Ascending aorta (tissue), 2 donors: ENCODE measurements at regions not wholly inside any gene's neighbourhood (a gene's known extent, or its start where the extent isn't known, plus 50 kb on each side); places are given as distances from the start of the nearest gene placed in this dataset.
"Not testable (repeated sequence)": the region's sequence is repeated elsewhere in the genome, so short reads cannot be mapped to it uniquely, and the experiment has no call there.

Experiments used
- DNase-seq, 2 donors: peaks; one replicate each; pipeline ENCODE4 v3.0.0-alpha.2; 2019; ENCODE audit warnings: low spot score in 2 of 2
- H3K27ac ChIP-seq, 2 donors: fragments of 200-600 bp; sonication (generic); one replicate each; pipeline ENCODE4 v1.5.1; 2016 to 2017; ENCODE audit warnings: mild to moderate bottlenecking in 1 of 2
- H3K27me3 ChIP-seq: fragments of 200-600 bp; sonication (generic); one replicate; pipeline ENCODE4 v1.5.1; 2017
- H3K36me3 ChIP-seq, 2 donors: fragments of 200-600 bp; sonication (generic); one replicate each; pipeline ENCODE4 v1.5.1; 2016
- H3K4me1 ChIP-seq, 2 donors: fragments of 200-600 bp; sonication (generic); one replicate each; pipeline ENCODE4 v1.5.1; 2016 to 2017; ENCODE audit warnings: mild to moderate bottlenecking in 1 of 2
- H3K4me3 ChIP-seq, 2 donors: fragments of 200-600 bp; sonication (generic); one replicate each; pipeline ENCODE4 v1.5.1; 2016 to 2017; ENCODE audit warnings: mild to moderate bottlenecking in 1 of 2
- H3K9me3 ChIP-seq, 2 donors: fragments of 200-600 bp; sonication (generic); one replicate each; pipeline ENCODE4 v1.5.1; 2016
- intact Hi-C: fragments of 100-400 bp; cut with DNase I; formaldehyde crosslinking; loops from one replicate; pipeline ENCODE4 v1.15.1; 2023
- TF ChIP-seq, protein P1 (sequence below), 3 experiments: fragments of 200-600 bp in 2 of 3; fragments of 450-650 bp in 1 of 3; sonication (generic) in 2 of 3; IDR thresholded peaks; one replicate each; pipeline ENCODE4 v1.5.1; 2016 to 2019; ENCODE audit warnings: antibody characterized with exemption in 3 of 3, mild to moderate bottlenecking in 1 of 3, moderate library complexity in 1 of 3

GRCh38 chr2:8123464-8123863 is 558.4 kb upstream of the ID2 start:
- H3K9me3 ChIP-seq: no peaks in the 10 kb centered on the region
- H3K4me1 ChIP-seq: peaks cover 0 to 13% of the 10 kb centered on the region in 2 donors
- no peak for DNase-seq
- intact Hi-C loops: no loop called here
- H3K4me3 ChIP-seq: no peak overlapping the region
- no peaks in the 10 kb centered on the region for H3K36me3 ChIP-seq
- H3K27me3 ChIP-seq: no peaks in the 10 kb centered on the region
- TF ChIP-seq, protein P1, sequence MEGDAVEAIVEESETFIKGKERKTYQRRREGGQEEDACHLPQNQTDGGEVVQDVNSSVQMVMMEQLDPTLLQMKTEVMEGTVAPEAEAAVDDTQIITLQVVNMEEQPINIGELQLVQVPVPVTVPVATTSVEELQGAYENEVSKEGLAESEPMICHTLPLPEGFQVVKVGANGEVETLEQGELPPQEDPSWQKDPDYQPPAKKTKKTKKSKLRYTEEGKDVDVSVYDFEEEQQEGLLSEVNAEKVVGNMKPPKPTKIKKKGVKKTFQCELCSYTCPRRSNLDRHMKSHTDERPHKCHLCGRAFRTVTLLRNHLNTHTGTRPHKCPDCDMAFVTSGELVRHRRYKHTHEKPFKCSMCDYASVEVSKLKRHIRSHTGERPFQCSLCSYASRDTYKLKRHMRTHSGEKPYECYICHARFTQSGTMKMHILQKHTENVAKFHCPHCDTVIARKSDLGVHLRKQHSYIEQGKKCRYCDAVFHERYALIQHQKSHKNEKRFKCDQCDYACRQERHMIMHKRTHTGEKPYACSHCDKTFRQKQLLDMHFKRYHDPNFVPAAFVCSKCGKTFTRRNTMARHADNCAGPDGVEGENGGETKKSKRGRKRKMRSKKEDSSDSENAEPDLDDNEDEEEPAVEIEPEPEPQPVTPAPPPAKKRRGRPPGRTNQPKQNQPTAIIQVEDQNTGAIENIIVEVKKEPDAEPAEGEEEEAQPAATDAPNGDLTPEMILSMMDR (IDR thresholded peaks at IDR 0.05): no peak
- no peak overlapping the region for H3K27ac ChIP-seq

DNA sequence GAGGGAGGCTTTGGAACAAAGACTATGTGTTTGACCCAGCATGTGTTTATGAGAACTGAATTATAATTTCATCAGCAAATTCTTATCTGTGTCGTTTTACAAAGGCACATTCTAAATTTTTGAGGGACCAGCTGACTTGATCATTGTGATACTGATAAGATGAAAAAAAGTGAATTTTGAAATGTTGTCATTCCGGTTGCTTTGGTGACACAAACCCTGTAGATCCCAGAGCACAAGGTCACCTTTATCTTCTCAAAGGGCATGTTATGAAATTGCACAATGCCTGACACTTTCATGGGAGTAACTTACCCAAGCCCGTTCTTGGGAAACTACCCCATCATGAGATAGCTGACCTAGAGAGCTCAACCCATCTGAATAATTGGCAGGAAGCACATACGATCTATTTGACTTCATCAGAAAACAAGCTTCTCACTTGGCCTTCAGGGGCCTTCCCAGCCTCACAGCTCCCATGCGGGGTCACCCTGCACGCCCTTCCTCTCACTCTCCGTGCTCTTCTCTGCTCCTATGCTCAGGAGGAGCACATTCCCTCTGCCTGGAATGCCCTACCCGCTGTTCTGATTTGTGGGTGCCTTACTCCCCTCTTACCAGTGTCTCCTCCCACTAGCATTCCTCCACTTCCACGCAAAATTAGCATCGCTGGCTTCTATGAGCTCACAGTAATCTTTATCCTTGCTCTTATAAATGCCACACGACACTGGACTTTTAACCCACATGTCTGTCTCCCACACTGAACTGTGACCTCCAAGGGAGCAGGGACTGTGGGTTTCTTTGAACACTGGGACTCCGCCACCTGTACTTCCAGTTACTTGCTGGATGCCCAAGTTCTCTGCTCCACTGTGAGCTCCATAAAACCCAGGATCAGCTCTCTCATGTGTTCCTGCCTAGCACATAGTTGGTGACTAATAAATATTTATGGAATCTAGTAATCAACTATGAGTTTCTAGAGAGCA is 555.8 kb upstream of the ID2 start:
- intact Hi-C loops: no loop called here
- H3K9me3 ChIP-seq: peaks cover 0 to 2% of the 10 kb centered on the region in 2 donors
- peaks cover 0 to 3% of the 10 kb centered on the region in 2 donors for H3K4me1 ChIP-seq
- no peaks in the 10 kb centered on the region for H3K36me3 ChIP-seq
- no peaks in the 10 kb centered on the region for H3K27me3 ChIP-seq
- H3K4me3 ChIP-seq: no peak overlapping the region
- TF ChIP-seq, protein P1 (IDR thresholded peaks at IDR 0.05): no peak
- no peak overlapping the region for H3K27ac ChIP-seq
- no peak for DNase-seq

GRCh38 chr2:8126783-8127182 is 555.1 kb upstream of the ID2 start:
- Histone ChIP-seq H3K4me3 (no peak overlapping the region), H3K4me1 (no peaks in the 10 kb centered on the region), H3K27ac (no peak overlapping the region), H3K27me3 (no peaks in the 10 kb centered on the region), H3K36me3 (no peaks in the 10 kb centered on the region), H3K9me3 (peaks cover 0 to 2% of the 10 kb centered on the region in 2 donors)
- TF ChIP-seq, protein P1 (IDR thresholded peaks at IDR 0.05): no peak
- no peak for DNase-seq
- intact Hi-C loops: no loop called here

DNA sequence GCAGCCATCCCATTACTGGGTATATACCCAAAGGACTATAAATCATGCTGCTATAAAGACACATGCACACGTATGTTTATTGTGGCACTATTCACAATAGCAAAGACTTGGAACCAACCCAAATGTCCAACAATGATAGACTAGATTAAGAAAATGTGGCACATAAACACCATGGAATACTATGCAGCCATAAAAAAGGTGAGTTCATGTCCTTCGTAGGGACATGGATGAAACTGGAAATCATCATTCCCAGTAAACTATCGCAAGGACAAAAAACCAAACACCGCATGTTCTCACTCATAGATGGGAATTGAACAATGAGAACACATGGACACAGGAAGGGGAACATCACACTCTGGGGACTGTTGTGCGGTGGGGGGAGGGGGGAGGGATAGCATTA is 550.4 kb upstream of the ID2 start:
- H3K4me3 ChIP-seq, H3K27ac ChIP-seq, H3K27me3 ChIP-seq, DNase-seq, H3K9me3 ChIP-seq, intact Hi-C loops, H3K4me1 ChIP-seq, H3K36me3 ChIP-seq: not testable (repeated sequence)

DNA sequence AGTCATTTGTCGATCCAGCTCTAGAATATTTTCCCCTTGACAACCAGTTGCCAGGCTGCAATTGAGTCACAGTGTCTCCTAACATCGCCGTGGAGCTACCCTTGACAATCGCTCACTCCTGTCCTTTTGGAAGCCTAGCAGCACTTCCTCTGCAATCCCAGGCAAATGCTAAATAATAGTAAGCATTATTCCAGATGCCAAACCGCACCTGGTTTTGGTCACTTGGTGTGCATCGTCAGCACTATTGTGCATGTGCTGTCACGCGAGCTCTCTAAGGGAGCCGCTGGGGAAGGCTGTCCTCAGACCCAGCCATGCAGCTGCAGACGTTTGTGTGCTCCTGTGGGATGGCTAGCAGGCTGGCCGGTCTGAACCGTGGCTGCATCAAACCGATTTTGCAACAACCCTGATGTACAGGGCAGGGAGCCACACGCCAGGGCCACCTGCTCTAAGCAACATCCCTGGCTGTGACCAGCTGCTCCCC is 549.5 kb upstream of the ID2 start:
- intact Hi-C loops: no loop called here
- no peak for DNase-seq
- Histone ChIP-seq H3K4me1 (no peaks in the 10 kb centered on the region), H3K36me3 (no peaks in the 10 kb centered on the region), H3K27me3 (no peaks in the 10 kb centered on the region), H3K27ac (no peak overlapping the region), H3K4me3 (no peak overlapping the region), H3K9me3 (peaks cover 0 to 2% of the 10 kb centered on the region in 2 donors)
- TF ChIP-seq, protein P1 (IDR thresholded peaks at IDR 0.05): no peak

DNA sequence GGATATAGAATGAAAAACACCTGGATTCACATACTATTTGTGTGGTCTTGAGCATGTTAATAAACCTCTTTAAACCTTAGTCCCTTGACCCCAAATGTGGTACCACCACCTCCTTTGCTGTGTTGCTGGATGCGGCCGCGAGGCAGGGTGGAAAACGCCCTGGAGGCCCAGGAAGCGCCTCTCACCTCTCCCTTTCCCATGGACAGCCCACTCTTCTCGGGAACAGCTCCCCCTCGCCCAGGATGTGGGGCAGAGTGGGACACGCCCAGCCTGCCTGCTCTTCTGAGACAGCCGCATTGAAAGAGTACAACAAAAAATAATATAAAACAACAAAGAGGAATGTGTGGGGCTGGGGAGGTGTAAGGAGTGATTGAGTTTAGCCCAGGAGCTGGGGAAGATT is 549.0 kb upstream of the ID2 start:
- H3K36me3 ChIP-seq: no peaks in the 10 kb centered on the region
- no peaks in the 10 kb centered on the region for H3K4me1 ChIP-seq
- H3K4me3 ChIP-seq: no peak overlapping the region
- TF ChIP-seq, protein P1 (IDR thresholded peaks at IDR 0.05): no peak
- H3K9me3 ChIP-seq: peaks cover 0 to 2% of the 10 kb centered on the region in 2 donors
- no peak for DNase-seq
- H3K27ac ChIP-seq: no peak overlapping the region
- H3K27me3 ChIP-seq: no peaks in the 10 kb centered on the region
- intact Hi-C loops: no loop called here
